HUDEP-2 (cell line): ENCODE measurements at regions not wholly inside any gene's neighbourhood (a gene's known extent, or its start where the extent isn't known, plus 50 kb on each side); places are given as distances from the start of the nearest gene placed in this dataset.

ENCODE experiments used
- DNase-seq, 76 experiments: peaks; one replicate each; lab custom pipeline; 2025; ENCODE audit not compliant: unreplicated experiment in 76 of 76; lab: John Stamatoyannopoulos, UW

DNA sequence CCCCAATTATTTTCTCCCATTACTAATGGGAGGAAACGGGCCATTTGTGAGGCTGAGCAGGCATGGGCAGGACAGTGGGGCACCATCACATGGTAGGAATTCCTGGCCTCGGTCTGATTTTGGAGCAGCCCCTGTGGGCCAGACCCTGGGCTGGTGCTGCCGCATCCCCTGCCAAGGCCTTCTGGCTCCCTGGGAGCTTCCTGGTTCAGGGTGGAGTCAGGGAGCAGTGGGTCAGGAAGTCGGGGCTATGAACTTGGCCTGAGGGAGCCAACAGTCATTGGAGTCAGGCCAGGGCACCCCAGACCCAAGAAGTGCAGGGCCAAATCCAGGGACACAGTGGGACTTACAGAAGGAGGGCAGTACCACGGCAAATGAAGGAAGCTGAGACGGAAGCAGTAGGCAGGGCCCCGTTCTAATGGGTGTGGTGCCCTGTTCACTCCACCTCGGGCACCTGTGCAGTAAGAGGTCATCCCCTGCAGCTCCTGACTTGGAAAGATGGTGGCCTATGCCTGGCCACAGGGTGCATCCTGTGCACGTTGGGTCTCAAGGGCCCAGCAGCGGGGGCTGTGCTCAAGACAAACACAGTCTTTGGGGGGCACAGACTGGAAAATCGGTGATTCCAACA is 328.1 kb downstream of the SMAD2 start:
- no peak for DNase-seq

DNA sequence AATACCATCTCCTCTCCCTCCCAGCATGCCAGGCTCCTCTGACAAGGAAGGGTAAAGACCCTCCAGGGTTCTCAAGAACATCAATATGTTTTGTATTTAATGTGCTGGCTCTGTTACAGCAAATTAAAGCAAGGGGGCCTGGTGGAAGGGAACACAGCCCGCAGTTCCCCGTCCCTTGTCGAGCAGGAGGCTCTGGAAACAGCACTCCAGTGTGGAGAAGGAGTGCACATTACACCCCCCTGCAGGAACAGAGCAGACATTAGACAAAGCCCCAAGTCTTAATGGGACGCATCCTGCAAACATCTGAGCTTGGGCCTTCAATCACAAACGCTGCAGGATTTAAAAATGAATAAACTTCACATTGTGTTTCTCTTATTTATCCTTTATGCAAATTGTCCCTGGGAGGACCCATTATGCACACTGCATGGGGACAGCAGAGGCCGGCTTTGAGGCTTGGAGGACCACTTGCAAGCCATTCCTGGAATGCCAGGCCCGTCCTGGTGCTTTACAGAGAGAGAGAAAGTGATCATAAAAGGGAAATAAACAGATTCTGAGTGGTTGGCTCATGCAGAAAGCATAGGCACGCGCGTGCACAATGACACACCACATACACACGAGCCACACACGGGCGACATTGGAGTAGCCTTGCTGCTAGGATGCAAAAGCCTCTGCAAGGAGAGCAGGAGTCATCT is 328.7 kb downstream of the SMAD2 start:
- no peak for DNase-seq

DNA sequence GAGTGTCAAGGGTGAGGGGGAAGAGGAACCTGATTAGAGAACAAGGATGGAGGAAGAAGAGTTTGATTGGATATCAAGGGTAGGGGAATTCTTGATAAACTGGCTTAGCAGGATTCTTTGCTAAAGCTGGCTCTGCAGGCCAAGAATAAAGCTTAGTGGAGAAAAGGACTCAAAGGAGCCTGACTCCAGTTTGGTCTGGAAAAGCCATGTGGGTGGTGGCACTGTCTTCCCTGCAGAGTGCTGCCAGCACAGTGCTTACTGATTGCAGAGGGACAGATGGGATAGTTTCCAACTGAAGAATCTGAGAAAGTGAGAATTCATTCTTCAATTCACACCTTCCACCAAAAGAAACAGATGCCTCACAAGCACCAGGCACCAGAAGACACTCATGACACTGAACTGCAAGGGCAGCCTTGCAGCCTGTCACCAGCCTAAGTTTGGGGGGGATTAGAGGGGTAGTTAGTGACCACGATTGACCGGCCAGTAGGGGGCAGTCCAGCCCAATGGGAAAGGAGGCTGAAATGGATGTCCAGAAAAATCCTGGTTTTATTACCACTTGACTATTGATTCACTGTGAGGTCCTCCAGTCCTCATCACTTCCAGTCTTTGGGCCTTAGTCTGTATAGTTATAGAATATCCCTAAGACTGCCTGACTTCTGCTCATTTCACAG is 334.5 kb downstream of the SMAD2 start:
- peak in 23 of 76 experiments; percentile 2 to 66 (median 20) for DNase-seq

DNA sequence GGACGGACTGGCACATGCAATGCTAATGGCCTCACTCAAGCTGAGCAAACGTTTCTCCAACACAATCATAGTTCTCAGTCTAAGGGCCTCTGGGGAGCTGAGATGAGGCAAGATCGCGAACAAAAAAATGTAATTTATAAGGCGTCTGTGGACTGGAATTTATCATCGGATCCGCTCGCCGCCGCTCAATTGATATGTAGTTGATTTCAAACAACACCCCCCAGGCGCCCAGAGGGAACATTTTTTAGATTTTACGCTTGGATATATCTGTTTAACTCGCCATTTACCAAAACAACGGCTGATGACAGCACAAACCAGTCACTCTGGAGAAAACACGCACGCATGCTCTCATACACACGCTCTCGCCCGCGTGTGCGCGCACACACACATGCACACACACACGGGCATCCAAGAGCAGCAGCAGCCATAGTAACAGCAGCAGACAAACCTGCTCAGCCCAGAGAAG is 335.8 kb downstream of the SMAD2 start:
- no peak for DNase-seq

DNA sequence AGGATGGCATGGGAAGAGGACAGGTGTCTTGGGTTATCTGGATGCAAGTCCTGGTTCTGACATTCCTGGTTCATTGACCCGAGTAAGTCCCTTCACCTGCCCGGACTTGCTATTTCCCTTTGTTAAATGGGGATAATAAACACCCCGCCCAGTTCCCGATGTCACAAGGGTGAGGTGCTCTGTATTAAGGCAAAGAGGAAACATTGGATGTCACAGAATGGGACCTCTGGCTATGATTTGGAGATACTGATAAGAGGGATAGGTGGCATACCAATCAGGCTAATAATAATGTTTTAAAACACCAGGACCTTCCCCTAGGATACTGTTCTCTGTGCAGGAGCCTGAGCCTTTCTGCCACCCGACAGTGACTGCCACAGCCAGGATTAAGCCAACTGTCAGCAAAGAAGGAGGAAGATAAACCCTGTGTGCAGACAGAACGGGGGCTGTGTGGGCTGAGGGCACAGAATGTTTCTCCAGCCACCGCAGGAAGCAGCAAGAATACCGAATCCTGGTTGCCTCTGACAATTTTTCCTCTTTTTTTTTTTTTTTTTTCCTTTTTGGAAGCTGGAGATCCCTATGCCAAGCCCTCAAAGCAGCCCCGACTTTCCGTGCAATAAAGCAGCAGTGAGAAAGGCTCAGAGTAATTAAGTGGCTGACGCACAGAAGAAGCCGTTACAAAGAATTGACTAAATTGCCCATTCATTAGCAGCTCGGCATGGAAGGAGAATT is 336.6 kb downstream of the SMAD2 start:
- no peak for DNase-seq

DNA sequence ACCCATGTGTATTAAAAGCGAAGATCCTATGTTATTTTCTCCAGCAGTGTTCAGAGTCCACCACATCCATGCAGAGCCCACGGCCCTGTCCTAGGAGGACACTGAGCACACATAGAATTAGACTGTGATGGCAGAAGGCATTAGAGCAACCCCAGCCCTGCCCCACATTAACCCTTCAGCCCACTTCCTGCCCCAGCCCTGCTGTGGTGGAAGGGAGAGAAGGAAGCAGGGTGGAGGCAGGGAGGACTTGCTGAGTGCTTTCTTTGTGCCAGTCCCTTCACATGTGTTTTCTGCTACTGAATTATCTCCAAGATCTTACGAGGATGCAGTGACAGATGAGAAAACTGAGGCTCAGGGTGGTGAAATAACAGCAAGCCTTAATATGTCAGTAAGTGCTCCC is 339.0 kb downstream of the SMAD2 start:
- no peak for DNase-seq

DNA sequence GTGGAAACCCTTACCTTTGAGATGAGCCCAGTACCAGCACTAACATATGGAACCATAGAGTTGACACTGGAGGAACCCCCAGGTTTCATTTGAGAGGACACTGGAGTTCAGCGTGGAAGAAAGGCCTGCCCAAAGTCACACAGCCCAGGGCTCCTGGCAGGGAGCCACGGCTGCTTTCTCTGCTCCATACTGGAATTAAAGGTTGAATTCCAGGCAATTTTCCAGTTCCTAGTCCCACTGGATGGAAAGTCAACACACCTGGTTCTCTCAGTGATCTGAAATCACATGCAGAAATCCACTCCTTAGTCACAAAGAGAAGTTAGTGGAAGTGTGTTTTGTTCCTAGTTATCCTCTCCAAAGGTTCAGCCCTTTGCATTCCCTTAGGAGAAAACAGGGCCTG is 336.1 kb upstream of the SKOR2 start:
- no peak for DNase-seq

DNA sequence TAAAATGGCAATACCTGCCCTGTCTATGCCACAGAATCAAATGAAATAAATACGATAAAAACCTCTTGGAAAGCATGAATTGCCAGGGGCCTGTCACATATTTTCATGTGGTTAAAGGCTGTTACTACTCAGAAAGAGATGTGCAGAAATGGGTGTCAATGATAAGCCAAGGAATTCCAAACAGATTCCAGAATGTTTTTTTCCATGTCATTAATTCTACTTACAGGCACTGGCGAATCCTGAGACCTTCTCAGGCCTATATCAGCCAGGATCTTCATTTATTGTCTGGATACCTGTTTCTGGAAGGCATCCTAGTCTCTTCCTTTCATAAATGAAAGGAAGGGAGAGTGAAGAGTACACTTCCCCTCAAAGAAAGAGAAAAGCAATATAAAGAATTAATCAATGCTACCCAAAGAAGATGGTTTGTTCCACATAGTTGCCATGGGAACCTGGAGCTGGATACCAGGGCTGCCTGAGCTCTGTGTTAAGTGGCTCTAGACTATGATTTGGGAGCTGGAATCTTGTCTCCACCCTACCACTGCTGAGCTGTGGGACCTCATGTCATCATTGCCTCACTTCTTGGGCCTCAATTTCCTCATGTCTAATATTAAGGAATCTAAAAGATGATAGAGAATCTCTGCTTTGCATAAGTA is 335.1 kb upstream of the SKOR2 start:
- DNase-seq: no peak

DNA sequence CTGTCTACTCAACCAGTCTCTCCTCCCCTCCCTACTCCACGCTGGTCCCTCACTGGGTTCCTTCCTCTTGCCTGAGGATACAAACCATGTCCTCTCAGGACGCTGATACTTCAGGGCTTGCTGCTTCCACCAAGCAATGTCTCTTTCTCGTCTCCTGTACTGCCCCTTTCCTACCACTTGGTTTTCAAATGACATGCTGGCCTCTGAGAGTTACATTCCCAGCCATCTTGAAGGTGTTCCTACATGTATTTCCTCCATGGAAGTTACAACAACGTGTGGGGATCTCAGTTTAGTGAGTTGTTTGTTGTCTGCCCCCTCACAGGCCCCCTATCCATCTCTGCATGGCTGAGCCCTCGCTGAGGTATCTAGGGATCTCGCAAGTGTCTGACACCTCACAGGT is 334.5 kb upstream of the SKOR2 start:
- DNase-seq: no peak

DNA sequence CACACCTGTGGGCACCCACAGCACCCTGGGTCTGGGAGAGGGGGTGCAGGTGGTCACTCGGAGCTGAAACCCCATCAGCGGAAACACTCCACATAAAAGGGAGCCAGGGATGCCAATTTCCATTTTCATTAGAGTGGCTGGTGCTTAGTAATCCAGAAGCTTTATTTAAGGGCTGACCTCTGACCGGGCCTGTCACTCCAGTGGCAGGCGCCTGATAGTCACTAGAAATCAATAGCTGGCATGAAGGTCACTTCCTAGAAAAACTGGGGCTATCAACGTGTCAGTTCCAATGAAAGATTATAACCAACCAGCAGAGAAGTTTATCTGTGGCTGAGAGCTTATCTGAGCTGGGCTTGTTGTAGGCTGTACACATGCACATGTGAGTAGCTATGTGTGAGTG is 333.7 kb upstream of the SKOR2 start:
- DNase-seq: peak in 1 of 76 experiments; percentile 6

DNA sequence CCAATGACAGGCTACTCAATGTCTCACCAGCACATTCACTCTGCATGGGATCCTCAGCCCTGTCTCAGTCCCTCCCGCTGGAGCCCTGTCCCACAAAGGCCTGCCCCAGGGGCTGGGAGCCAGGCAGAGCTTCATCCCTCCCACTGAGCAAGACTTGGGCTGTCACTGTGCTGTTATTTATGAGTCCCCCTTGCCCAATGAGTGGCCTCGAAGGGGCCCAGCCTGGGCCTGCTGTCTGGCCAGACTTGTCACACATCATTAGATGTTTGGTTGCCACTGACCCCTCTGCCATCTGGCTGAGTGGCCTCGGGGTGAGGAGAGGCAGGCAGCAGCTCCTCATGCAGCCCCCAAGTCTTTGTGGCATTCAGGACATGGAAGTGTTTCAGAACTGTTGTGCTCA is 330.6 kb upstream of the SKOR2 start:
- DNase-seq: no peak

DNA sequence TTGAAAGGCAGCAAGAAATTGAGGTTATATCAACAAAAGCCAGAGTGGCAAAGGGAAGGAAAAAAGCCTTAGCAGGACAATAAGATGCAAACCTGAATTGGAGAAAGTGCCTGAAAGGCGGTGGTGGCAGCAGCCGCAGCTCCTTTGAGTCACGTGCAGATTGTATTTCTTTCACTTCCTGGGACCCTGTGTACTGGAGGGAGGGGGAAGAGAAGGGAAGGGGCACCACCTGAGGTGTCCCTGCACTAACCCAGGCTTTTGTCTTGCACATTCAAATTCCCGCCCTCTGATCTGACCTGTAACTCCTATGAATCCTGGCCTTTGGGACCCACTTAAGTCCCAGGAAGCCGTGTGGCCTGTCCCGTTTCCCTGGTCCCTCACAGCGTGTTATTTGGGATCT is 326.1 kb upstream of the SKOR2 start:
- DNase-seq: no peak

DNA sequence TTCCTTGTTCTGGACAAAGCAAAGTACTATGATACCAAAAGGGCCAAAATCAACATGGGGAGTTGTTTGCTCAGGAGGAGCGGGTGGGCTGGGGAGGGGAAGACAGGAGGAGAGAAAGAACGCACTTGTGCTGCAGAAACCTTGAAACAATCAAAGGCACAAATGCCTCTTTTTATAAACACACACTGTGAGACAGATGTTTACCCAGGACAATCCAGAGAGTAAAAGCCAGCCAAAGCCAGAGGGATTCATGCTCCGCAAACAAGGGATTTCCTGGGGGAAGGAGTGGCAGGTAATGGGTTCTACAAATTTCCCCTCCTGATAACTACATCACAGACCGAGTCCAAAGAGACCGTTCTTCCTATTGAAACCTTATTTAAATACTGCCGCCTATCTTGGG is 323.5 kb upstream of the SKOR2 start:
- DNase-seq: no peak

DNA sequence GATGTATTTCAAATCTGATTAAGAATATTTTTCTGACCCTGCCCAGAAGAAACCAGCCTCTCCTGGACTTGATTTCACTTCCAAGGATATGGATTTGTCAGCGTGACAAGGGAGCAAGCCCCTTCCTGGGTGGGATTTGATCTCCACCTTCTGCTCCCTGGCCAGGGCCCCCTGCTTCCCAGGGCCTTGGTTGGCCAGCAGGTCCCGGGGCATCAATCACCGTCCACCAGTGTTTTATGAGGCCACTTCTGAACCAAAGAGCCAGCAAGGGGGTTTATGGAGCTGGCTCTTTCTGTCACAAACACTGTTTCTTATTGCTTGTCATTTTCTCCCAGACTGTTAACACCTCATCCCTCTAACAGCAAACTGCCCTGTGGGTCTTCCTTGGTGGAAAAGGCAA is 320.5 kb upstream of the SKOR2 start:
- DNase-seq: no peak

DNA sequence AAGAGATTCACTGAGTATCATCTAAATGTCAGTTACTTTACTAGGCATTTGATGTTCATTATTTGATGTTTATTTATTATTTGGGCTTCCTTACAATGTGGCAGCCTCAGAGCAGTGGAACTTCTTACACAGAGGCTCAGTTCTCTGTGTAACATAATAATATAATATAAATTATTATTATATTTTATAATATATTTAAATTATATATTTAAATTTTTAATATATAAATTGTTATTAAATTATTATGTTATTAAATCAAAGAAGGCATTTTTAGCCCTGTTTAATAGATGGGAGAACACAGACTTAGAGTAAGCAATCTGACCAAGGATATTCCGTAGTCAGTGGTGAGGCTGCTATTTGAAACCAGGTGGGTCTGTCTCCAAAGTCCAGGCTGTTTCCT is 315.3 kb upstream of the SKOR2 start:
- DNase-seq: no peak

DNA sequence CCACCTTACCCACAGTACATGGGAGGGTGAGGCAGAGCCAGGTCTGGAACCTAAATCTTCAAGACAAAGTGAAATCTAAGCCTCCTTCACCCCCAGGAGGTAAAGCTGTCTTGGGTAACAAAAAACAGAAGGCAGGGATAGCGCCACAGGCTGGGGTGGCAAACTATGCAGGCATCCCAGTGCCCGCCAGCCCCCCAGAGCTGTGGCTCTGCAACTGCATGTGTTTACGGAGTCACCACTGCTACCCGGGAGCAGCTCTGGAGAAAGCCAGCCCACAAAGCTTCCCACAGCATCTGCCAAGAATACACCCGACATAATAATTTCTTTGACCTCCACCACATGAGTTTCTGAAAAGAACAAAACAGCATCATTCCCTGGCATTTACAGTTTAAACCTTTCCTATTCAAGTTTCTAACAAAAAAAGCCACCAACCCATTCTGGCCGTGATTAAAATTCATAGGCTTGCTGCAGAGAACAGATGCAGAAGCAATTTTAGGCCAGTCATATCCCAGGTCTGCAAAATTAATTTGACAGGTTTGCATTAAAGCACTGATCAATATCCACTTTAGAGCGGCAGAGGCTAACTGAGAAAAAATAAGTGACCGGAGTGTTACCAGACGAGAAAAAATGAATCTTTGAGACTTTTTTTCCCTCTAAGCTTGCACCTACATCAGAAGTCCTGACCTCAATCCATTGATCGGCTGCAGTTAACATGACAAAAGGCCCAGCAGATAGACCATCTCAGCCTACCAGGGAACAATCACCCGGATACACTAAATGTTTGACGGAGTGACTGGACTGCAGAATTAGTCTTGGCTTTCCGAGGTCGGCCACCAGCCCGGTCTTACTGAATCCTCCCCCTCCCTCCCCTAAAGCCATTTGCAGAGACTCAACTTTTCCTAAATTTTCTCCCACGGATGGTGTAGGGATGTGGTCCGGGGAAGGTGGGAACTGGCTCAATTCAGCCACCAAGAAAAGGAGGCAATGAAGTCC is 309.6 kb upstream of the SKOR2 start:
- no peak for DNase-seq

DNA sequence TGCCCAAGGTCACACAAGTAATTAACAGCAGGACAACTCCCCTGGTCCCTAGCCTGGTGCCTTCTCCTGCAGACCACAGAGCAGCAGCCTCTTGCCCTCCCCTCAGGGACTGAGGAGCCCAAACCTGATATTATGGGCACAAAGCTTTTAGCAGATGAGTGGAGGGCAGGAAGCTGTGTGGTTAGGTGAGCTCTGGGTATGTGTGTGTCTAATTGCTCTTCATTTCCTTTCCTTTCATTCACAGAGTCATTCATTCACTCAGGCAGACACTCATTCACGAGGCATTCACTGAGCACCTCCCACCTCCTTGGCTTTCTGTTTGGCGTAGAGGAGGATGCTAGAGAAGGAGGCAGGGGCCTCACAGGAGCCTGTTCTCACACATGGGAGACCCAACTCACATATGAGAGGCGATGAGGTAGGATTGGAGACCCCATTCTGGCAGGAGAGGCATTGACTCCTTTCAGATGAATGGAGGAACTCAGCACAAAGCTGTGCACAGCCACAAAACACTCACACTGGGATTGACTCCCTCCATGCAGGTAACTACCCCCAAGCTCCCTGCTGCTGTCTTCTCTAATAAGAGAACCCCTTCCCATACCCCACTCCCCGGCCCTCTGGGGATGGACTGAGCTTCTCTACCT is 306.8 kb upstream of the SKOR2 start:
- DNase-seq: no peak

DNA sequence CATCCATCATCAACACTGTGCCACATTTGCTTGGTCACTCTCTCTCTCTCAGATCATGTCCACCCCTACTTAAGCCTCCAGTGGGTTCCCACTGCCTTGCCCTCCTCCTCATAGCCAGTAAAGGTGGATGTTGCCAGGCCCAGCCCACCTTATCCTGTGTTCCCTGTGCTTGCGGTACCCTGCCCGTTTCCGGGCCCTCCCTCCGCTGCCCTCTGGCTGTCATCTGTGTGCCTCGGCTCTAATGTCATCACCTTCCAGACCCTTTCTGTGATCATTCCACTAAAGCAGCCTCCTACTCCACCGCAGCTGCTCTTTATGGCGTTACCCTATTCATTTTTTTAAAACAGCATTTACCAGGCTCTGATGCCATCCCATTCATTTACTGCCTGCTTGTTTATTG is 305.7 kb upstream of the SKOR2 start:
- no peak for DNase-seq

DNA sequence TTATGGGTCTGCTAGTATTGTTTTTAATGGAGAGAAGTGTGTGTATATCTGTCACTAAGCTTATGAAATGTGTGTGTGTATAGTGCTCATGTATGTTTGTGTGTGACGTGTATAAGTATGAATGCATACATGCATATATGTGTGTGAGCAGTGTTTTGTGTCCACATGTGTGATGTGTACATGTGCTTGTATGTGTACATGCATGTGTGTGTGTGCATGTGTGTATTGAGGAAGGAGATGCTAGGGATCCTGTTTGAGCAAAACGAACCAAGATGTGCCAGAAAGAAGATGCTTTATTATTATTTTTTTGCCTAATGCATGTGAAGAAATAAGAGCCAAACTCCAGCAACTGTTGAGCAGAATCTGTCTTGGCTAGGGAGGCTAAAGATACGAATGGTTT is 301.3 kb upstream of the SKOR2 start:
- no peak for DNase-seq
